Endodermal cell (in vitro differentiated cells): ENCODE measurements at regions not wholly inside any gene's neighbourhood (a gene's known extent, or its start where the extent isn't known, plus 50 kb on each side); places are given as distances from the start of the nearest gene placed in this dataset.

Experiments
- DNase-seq: peaks from one replicate; pipeline ENCODE4 v3.0.0-alpha.2; 2017
- H3K27ac ChIP-seq: 2 replicates; pipeline ENCODE4 v1.5.1; 2013; ENCODE audit warnings: mild to moderate bottlenecking, low read depth, low read length, moderate library complexity
- H3K27me3 ChIP-seq: 2 replicates; pipeline ENCODE4 v1.6.1; 2013; ENCODE audit warnings: mild to moderate bottlenecking, low read length, moderate library complexity; ENCODE audit not compliant: insufficient read depth, control insufficient read depth, poor library complexity, severe bottlenecking
- H3K36me3 ChIP-seq: 2 replicates; pipeline ENCODE4 v1.7.0; 2013; ENCODE audit warnings: mild to moderate bottlenecking, low read length, moderate library complexity; ENCODE audit not compliant: control insufficient read depth, insufficient read depth
- H3K4me1 ChIP-seq: one replicate; pipeline ENCODE4 v1.7.0; 2013; ENCODE audit warnings: low read length; ENCODE audit not compliant: control insufficient read depth, insufficient read depth
- H3K4me3 ChIP-seq: 2 replicates; pipeline ENCODE4 v1.5.1; 2013; ENCODE audit warnings: mild to moderate bottlenecking, low read length, moderate library complexity
- H3K9ac ChIP-seq: 2 replicates; pipeline ENCODE4 v1.6.1; 2013; ENCODE audit warnings: mild to moderate bottlenecking, low read length, moderate library complexity; ENCODE audit not compliant: poor library complexity, severe bottlenecking; ENCODE audit errors: extremely low read depth
- H3K9me3 ChIP-seq: 2 replicates; pipeline ENCODE4 v1.6.1; 2013; ENCODE audit warnings: mild to moderate bottlenecking, low read length, moderate library complexity; ENCODE audit not compliant: control insufficient read depth
- H3K27ac Mint-ChIP-seq: 2 replicates; pipeline ENCODE4 v1.8.0; 2020; ENCODE audit warnings: mixed read lengths
- H3K27me3 Mint-ChIP-seq: 2 replicates; pipeline ENCODE4 v1.8.0; 2021; ENCODE audit warnings: mild to moderate bottlenecking, mixed read lengths; ENCODE audit not compliant: insufficient read depth
- H3K36me3 Mint-ChIP-seq: 2 replicates; pipeline ENCODE4 v1.8.0; 2020; ENCODE audit warnings: low read depth, mixed read lengths
- H3K4me1 Mint-ChIP-seq: 2 replicates; pipeline ENCODE4 v1.8.0; 2020; ENCODE audit warnings: mixed read lengths
- H3K4me3 Mint-ChIP-seq: 2 replicates; pipeline ENCODE4 v1.8.0; 2020; ENCODE audit warnings: mild to moderate bottlenecking, moderate library complexity, mixed read lengths
- H3K9me3 Mint-ChIP-seq: 2 replicates; pipeline ENCODE4 v1.8.0; 2020; ENCODE audit warnings: mild to moderate bottlenecking, mixed read lengths
- TF ChIP-seq, protein P1 (sequence below): fragments of 200-600 bp; sonication (generic); conservative IDR thresholded peaks from 2 replicates; pipeline ENCODE4 v1.5.0; 2021; ENCODE audit warnings: antibody characterized with exemption, mild to moderate bottlenecking

DNA sequence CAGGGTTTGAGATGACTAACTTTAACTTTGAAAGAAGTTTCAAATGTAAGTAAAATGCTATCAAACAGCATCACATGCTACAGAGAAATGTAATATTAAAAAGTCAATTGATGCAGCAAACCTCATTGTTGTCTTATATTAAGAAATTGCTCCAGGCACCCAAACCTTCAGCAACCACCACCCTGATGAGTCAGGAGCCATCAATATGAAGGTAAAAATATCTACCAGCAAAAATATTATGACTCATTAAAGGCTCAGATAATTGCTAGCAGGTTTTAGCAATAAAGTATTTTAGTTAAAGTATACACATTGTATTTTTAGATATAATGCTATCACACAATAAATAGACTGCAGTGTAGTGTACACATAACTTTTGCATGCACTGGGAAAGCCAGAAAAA, 746.3 kb downstream of the ZPLD1 start:
- no peak for DNase-seq
- Histone ChIP-seq H3K27ac (no peak overlapping the region), H3K4me1 (no peaks in the 10 kb centered on the region), H3K9ac (no peak overlapping the region), H3K4me3 (no peak overlapping the region), H3K27me3 (no peaks in the 10 kb centered on the region), H3K9me3 (no peaks in the 10 kb centered on the region), H3K36me3 (no peaks in the 10 kb centered on the region)
- H3K36me3 Mint-ChIP-seq, result no peaks in the 10 kb centered on the region
- H3K27me3 Mint-ChIP-seq, result no peaks in the 10 kb centered on the region
- TF ChIP-seq, protein P1, sequence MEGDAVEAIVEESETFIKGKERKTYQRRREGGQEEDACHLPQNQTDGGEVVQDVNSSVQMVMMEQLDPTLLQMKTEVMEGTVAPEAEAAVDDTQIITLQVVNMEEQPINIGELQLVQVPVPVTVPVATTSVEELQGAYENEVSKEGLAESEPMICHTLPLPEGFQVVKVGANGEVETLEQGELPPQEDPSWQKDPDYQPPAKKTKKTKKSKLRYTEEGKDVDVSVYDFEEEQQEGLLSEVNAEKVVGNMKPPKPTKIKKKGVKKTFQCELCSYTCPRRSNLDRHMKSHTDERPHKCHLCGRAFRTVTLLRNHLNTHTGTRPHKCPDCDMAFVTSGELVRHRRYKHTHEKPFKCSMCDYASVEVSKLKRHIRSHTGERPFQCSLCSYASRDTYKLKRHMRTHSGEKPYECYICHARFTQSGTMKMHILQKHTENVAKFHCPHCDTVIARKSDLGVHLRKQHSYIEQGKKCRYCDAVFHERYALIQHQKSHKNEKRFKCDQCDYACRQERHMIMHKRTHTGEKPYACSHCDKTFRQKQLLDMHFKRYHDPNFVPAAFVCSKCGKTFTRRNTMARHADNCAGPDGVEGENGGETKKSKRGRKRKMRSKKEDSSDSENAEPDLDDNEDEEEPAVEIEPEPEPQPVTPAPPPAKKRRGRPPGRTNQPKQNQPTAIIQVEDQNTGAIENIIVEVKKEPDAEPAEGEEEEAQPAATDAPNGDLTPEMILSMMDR, result no peak
- peaks cover 3% of the 10 kb centered on the region for H3K9me3 Mint-ChIP-seq
- H3K4me1 Mint-ChIP-seq, result peaks cover 4% of the 10 kb centered on the region
- H3K27ac Mint-ChIP-seq, result no peak overlapping the region
- no peak overlapping the region for H3K4me3 Mint-ChIP-seq

DNA sequence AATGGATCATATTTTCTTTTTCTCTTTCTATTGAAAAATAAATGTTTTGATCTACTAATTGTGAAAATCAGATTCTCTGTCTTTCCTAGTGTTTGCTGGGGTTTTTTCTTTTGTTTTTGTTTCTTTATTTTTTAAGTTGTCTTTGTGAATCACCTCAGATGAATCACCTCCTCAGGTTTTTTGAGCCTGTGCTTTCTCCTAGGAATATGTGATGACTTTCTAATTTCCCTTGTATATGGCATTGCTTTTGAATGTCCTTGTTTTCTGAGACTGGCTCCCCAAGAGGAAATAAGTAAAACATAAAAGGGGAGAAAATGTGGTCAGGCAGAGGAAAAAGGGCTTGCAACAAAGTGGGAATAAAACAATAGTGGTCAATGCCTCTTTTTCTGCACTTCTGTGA, 750.0 kb downstream of the ZPLD1 start:
- H3K9me3 ChIP-seq, result no peaks in the 10 kb centered on the region
- Mint-ChIP-seq H3K27me3 (no peaks in the 10 kb centered on the region), H3K4me1 (no peaks in the 10 kb centered on the region), H3K36me3 (no peaks in the 10 kb centered on the region), H3K27ac (no peak overlapping the region), H3K4me3 (no peak overlapping the region), H3K9me3 (peaks cover 1% of the 10 kb centered on the region)
- H3K4me1 ChIP-seq, result no peaks in the 10 kb centered on the region
- no peak overlapping the region for H3K4me3 ChIP-seq
- H3K27ac ChIP-seq, result no peak overlapping the region
- DNase-seq, result no peak
- H3K36me3 ChIP-seq, result no peaks in the 10 kb centered on the region
- H3K27me3 ChIP-seq, result no peaks in the 10 kb centered on the region
- no peak overlapping the region for H3K9ac ChIP-seq
- TF ChIP-seq, protein P1, result no peak

DNA sequence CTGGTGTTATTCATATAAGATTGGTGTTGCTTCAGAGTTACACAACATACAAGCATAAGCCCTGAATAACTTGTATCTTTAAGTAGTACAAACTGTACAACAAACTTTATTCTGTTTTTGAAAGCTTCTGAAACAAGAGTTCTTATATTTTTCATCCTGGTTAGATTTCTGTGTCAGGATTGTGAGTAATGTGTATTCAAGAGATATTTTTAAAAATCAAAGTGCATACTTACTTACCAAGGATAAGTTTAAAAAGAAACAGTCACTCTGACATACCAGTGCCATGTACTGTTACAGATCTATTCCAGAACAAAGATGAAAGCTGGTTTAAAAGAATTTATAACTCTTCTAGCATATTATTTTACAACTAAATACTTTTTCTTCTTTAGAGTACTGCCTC, 755.1 kb downstream of the ZPLD1 start:
- H3K27me3 ChIP-seq, result no peaks in the 10 kb centered on the region
- no peaks in the 10 kb centered on the region for H3K9me3 Mint-ChIP-seq

More for the DNA sequence above, 755.1 kb downstream of the ZPLD1 start:
- TF ChIP-seq, protein P1, result no peak
- H3K27ac ChIP-seq, result no peak overlapping the region
- Mint-ChIP-seq H3K27ac (no peak overlapping the region), H3K4me1 (peaks cover 2% of the 10 kb centered on the region), H3K36me3 (no peaks in the 10 kb centered on the region), H3K4me3 (no peak overlapping the region), H3K27me3 (no peaks in the 10 kb centered on the region)
- no peak overlapping the region for H3K4me3 ChIP-seq
- H3K4me1 ChIP-seq, result no peaks in the 10 kb centered on the region
- no peak overlapping the region for H3K9ac ChIP-seq
- no peak for DNase-seq
- no peaks in the 10 kb centered on the region for H3K36me3 ChIP-seq
- H3K9me3 ChIP-seq, result no peaks in the 10 kb centered on the region
